ENCODE measurements at regions not wholly inside any gene's neighbourhood (a gene's known extent, or its start where the extent isn't known, plus 50 kb on each side); places are given as distances from the start of the nearest gene placed in this dataset.

DNA sequence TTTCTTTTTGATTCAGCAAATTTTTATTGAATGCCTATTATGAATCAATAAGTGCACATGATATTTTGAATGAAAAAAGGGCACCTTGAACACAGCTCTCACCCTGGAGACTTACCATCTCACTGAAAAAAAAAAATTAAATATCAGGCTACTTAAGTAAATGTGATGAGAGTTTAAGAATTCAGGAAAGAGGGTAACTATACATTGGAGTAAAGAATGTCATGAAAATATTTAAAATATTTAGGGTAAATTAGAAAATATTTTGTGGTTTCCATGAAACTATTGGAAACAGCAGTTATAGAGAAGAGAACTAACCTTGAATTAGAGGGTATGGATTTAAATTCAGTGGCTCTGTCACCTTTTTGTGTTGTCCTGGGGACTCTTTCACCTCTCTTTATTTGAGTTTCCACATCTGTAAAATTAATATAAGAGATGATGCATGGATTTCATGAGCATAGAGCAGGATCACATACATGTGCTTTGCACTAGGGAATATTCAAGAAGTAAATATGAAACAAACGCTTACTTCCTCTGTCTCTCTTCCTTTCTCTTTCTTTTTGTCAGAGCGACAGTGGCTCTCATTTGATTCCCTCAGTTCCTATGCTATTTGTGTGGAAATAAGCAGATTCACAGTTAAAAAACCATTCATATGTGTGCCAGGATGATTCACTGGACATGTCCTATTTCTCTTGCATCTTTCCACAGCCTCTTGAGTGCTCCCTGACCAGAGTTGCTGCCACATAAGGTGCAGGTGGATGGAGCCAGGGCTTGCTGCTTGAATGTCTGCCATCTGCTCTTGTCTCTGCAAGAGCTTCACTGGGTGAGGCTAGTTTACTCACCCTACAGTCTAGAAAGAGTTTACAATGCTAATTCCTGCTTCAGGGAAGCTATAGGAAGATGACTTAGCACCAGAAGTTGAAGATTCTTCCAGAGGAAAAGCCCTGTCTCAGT lies 533.1 kb downstream of the ETS1 start:
- no peak overlapping the region for H3K4me3 ChIP-seq
- intact Hi-C loops (cut with DNase I) = no loop called here
- no peak overlapping the region for H3K27ac ChIP-seq
- no peaks in the 10 kb centered on the region for H3K9me3 ChIP-seq
- DNase-seq (ENCODE audit: low spot score) = no peak
- 85% methylated on average over 2 of the region's 2 CpGs for WGBS
- H3K4me1 ChIP-seq (replicated peaks) = no peaks in the 10 kb centered on the region
- H3K36me3 ChIP-seq = no peaks in the 10 kb centered on the region
- TF ChIP-seq POLR2A (IDR thresholded peaks at IDR 0.05) (no peak), POLR2AphosphoS5 (IDR thresholded peaks at IDR 0.05) (no peak)
- TF ChIP-seq, protein P1, sequence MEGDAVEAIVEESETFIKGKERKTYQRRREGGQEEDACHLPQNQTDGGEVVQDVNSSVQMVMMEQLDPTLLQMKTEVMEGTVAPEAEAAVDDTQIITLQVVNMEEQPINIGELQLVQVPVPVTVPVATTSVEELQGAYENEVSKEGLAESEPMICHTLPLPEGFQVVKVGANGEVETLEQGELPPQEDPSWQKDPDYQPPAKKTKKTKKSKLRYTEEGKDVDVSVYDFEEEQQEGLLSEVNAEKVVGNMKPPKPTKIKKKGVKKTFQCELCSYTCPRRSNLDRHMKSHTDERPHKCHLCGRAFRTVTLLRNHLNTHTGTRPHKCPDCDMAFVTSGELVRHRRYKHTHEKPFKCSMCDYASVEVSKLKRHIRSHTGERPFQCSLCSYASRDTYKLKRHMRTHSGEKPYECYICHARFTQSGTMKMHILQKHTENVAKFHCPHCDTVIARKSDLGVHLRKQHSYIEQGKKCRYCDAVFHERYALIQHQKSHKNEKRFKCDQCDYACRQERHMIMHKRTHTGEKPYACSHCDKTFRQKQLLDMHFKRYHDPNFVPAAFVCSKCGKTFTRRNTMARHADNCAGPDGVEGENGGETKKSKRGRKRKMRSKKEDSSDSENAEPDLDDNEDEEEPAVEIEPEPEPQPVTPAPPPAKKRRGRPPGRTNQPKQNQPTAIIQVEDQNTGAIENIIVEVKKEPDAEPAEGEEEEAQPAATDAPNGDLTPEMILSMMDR (IDR thresholded peaks at IDR 0.05) = no peak
- no peaks in the 10 kb centered on the region for H3K27me3 ChIP-seq (replicated peaks; ENCODE audit: insufficient read depth)

DNA sequence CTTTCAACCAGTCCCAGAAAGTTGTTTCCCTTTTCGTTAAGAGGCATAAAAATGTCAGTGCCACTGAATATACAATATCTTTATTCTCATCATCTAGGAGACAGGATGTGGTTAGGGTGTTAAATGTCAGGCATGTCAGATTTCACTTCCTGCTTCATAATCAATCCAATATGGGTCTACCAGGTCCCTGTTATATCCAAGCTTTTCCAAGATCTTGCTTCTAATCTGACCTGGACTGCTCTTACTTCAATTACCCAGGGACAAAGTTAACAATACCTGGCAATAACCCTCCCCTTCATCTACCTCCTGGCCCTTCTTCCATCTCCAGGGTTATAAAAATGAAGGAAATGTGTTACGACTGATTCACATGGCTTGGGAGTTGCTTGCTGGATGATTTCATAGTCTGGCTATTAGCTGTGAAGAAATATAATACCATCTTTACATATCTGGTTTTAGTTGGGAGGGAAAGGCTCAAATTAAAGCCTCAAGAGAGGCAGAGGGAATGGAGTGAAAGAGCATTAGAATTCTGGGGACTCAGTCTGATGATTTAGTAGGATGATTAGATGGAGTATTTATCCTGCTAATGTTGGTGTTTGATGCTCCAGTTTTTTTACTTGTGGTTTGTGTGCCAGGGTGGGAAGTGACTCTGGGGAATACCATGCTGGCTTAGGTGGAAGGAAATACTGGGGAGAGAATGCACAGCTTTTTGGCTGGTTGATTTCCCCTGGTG lies 534.3 kb downstream of the ETS1 start:
- DNase-seq (ENCODE audit: low spot score) = no peak
- TF ChIP-seq POLR2A (IDR thresholded peaks at IDR 0.05) = no peak
- TF ChIP-seq POLR2AphosphoS5 (IDR thresholded peaks at IDR 0.05) = peak; percentile 31
- no peak overlapping the region for H3K4me3 ChIP-seq
- intact Hi-C loops (cut with DNase I) = no loop called here
- no peak overlapping the region for H3K27ac ChIP-seq
- no peaks in the 10 kb centered on the region for H3K36me3 ChIP-seq
- WGBS = 28% methylated on average over 2 of the region's 2 CpGs
- no peaks in the 10 kb centered on the region for H3K27me3 ChIP-seq (replicated peaks; ENCODE audit: insufficient read depth)
- H3K4me1 ChIP-seq (replicated peaks) = no peaks in the 10 kb centered on the region
- H3K9me3 ChIP-seq = no peaks in the 10 kb centered on the region

DNA sequence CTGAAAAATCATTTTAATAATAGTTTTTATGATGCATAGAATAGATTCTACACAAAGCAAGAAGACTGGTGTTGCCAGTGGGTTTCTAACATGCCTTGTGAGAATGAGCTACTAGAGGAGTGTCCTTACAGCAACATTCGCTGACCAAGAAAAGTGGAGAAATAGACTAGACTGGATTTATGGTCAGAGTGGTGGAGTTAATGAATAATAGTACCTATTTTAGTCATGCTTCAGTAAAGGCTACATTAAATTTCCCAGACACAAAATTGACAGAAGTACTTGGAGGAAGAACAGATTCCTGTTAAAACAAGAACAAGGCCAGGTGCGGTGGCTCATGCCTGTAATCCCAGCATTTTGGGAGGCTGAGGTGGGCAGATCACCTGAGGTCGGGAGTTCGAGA lies 539.2 kb downstream of the ETS1 start:
- Histone ChIP-seq H3K27me3 (replicated peaks; ENCODE audit: insufficient read depth) (no peaks in the 10 kb centered on the region), H3K4me1 (replicated peaks) (no peaks in the 10 kb centered on the region), H3K9me3 (no peaks in the 10 kb centered on the region), H3K27ac (no peak overlapping the region), H3K36me3 (no peaks in the 10 kb centered on the region), H3K4me3 (no peak overlapping the region)
- intact Hi-C loops (cut with DNase I) = no loop called here
- 96% methylated on average over 4 of the region's 4 CpGs for WGBS
- no peak for DNase-seq (ENCODE audit: low spot score)
- TF ChIP-seq POLR2A (IDR thresholded peaks at IDR 0.05) (no peak), POLR2AphosphoS5 (IDR thresholded peaks at IDR 0.05) (no peak)
- TF ChIP-seq, protein P1 (IDR thresholded peaks at IDR 0.05) = no peak

DNA sequence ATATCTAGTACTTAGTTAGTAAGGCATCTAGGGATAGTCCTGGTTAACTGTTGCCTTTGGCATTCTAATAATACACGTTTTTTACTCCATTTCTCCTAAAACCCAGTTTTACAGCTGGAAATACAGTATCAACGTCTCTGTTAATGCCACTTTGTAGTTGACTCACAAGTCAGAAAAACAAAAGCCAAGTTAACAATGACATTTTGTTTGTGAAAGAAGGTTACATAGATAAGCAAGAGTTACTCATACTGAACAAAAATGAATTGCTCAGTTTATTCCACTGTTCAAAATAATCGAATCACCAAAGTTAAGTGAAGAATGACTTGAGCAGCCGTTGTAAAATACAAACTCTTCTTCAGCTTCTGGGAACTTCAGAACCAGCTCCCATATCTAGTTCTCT lies 540.3 kb downstream of the ETS1 start:
- Histone ChIP-seq H3K27ac (no peak overlapping the region), H3K4me1 (replicated peaks) (no peaks in the 10 kb centered on the region), H3K36me3 (no peaks in the 10 kb centered on the region), H3K9me3 (no peaks in the 10 kb centered on the region), H3K27me3 (replicated peaks; ENCODE audit: insufficient read depth) (no peaks in the 10 kb centered on the region), H3K4me3 (no peak overlapping the region)
- WGBS = 60% methylated on average over 4 of the region's 4 CpGs
- TF ChIP-seq POLR2AphosphoS5 (IDR thresholded peaks at IDR 0.05) = no peak
- TF ChIP-seq, protein P1 (IDR thresholded peaks at IDR 0.05) = no peak
- TF ChIP-seq POLR2A (IDR thresholded peaks at IDR 0.05) = no peak
- intact Hi-C loops (cut with DNase I) = no loop called here
- DNase-seq (ENCODE audit: low spot score) = no peak

DNA sequence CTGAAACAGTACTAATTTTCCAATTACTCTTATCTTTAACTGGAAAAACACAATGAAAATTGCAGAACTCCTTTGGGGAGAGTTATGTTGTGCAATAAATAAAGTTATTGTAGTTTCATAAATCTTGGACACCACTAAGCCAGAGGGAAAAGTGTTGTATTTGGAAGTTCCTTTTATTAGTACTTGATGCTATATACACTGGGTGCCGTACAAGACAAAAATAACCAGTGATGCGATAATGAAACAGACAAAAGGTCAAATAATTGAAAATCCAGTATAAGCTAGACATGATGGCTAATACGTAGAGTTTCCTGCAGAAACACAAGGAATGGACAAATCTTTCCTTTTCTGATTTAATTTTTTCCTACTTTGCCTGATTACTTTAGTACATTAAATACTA lies 541.1 kb downstream of the ETS1 start:
- TF ChIP-seq, protein P1 (IDR thresholded peaks at IDR 0.05) = no peak
- TF ChIP-seq POLR2A (IDR thresholded peaks at IDR 0.05) (no peak), POLR2AphosphoS5 (IDR thresholded peaks at IDR 0.05) (no peak)
- no peaks in the 10 kb centered on the region for H3K4me1 ChIP-seq (replicated peaks)
- H3K27ac ChIP-seq = no peak overlapping the region
- H3K36me3 ChIP-seq = no peaks in the 10 kb centered on the region
- intact Hi-C loops (cut with DNase I) = no loop called here
- H3K4me3 ChIP-seq = no peak overlapping the region
- H3K9me3 ChIP-seq = no peaks in the 10 kb centered on the region
- WGBS = 46% methylated on average over 3 of the region's 3 CpGs
- no peaks in the 10 kb centered on the region for H3K27me3 ChIP-seq (replicated peaks; ENCODE audit: insufficient read depth)
- DNase-seq (ENCODE audit: low spot score) = no peak

Measured in prostate gland (tissue), 2 donors.